ENCODE measurements at regions not wholly inside any gene's neighbourhood (a gene's known extent, or its start where the extent isn't known, plus 50 kb on each side); places are given as distances from the start of the nearest gene placed in this dataset.

GRCh38 chr2:119083416-119083815 is 75.1 kb downstream of the C1QL2 start:
- no peak overlapping the region for H3K4me3 ChIP-seq (ENCODE audit: insufficient read depth, low read depth, low read length)
- Mint-ChIP-seq H3K27ac (ENCODE audit: unreplicated experiment) (no peak overlapping the region), H3K36me3 (ENCODE audit: low read depth, unreplicated experiment) (no peaks in the 10 kb centered on the region), H3K4me1 (ENCODE audit: low read depth, unreplicated experiment) (peaks cover 9% of the 10 kb centered on the region), H3K4me3 (ENCODE audit: unreplicated experiment) (no peak overlapping the region), H3K9me3 (ENCODE audit: unreplicated experiment) (no peaks in the 10 kb centered on the region), H3K27me3 (ENCODE audit: low read depth, unreplicated experiment) (peaks cover 20% of the 10 kb centered on the region)
- TF ChIP-seq EZH2 (IDR thresholded peaks at IDR 0.05; ENCODE audit: insufficient read depth, low read length) (no peak), CTCF (IDR thresholded peaks at IDR 0.05; ENCODE audit: insufficient read depth, low read depth, low read length) (no peak)
- H3K9ac ChIP-seq (ENCODE audit: low read length), result no peak overlapping the region
- FAIRE-seq (no peak), DNase-seq (ENCODE audit: low read depth) (no peak)
- no peaks in the 10 kb centered on the region for H3K36me3 ChIP-seq (ENCODE audit: insufficient read depth, low read length)
- H3K4me2 ChIP-seq (ENCODE audit: low read length), result no peak overlapping the region
- H3K4me1 ChIP-seq (ENCODE audit: insufficient read depth, low read length), result no peaks in the 10 kb centered on the region
- H3K27me3 ChIP-seq (ENCODE audit: insufficient read depth, low read length), result no peaks in the 10 kb centered on the region
- no peak overlapping the region for H2AFZ ChIP-seq (ENCODE audit: low read depth, low read length)
- no peaks in the 10 kb centered on the region for H4K20me1 ChIP-seq (ENCODE audit: insufficient read depth, low read length)
- no peaks in the 10 kb centered on the region for H3K9me3 ChIP-seq (ENCODE audit: insufficient read depth, low read depth, low read length)
- H3K79me2 ChIP-seq (ENCODE audit: insufficient read depth, low read length), result no peaks in the 10 kb centered on the region
- H3K27ac ChIP-seq (ENCODE audit: low read depth, low read length), result no peak overlapping the region

DNA sequence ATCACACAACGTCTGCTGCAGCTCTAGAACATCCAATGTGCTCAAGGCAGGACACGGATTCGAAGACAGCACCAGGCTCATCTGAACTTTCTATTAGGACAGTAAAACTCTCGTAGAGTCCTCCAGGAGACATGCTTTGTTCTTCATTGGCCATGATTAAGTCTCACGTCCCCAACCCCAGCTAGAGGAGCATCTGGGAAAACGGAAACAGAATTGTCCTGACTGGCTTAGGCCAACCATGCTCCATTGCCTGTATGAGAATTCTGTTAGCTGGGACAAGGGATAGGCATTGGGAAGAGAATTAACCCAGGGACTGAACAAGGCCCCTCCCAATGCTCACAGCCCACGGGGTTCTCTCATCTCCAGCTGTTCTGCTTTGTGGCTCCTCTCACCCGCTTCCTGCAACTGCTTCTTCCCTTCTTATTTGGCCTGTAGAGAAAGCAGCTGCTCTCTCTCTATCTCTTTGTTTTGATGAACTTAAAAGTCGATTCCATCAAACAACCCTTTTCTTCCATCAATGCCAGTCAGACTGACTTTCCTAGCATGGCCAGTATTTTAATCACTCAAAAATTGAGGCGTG is 75.6 kb downstream of the C1QL2 start:
- Histone ChIP-seq H3K9me3 (ENCODE audit: insufficient read depth, low read depth, low read length) (no peaks in the 10 kb centered on the region), H4K20me1 (ENCODE audit: insufficient read depth, low read length) (no peaks in the 10 kb centered on the region), H3K79me2 (ENCODE audit: insufficient read depth, low read length) (no peaks in the 10 kb centered on the region), H3K4me1 (ENCODE audit: insufficient read depth, low read length) (no peaks in the 10 kb centered on the region), H3K36me3 (ENCODE audit: insufficient read depth, low read length) (no peaks in the 10 kb centered on the region), H3K9ac (ENCODE audit: low read length) (no peak overlapping the region), H3K27ac (ENCODE audit: low read depth, low read length) (no peak overlapping the region), H2AFZ (ENCODE audit: low read depth, low read length) (no peak overlapping the region), H3K4me2 (ENCODE audit: low read length) (no peak overlapping the region), H3K27me3 (ENCODE audit: insufficient read depth, low read length) (no peaks in the 10 kb centered on the region), H3K4me3 (ENCODE audit: insufficient read depth, low read depth, low read length) (no peak overlapping the region)
- H3K4me1 Mint-ChIP-seq (ENCODE audit: low read depth, unreplicated experiment), result peaks cover 9% of the 10 kb centered on the region
- H3K36me3 Mint-ChIP-seq (ENCODE audit: low read depth, unreplicated experiment), result no peaks in the 10 kb centered on the region
- H3K27ac Mint-ChIP-seq (ENCODE audit: unreplicated experiment), result no peak overlapping the region
- H3K4me3 Mint-ChIP-seq (ENCODE audit: unreplicated experiment), result no peak overlapping the region
- no peak for TF ChIP-seq CTCF (IDR thresholded peaks at IDR 0.05; ENCODE audit: insufficient read depth, low read depth, low read length)
- TF ChIP-seq EZH2 (IDR thresholded peaks at IDR 0.05; ENCODE audit: insufficient read depth, low read length), result no peak
- no peak for FAIRE-seq
- H3K9me3 Mint-ChIP-seq (ENCODE audit: unreplicated experiment), result no peaks in the 10 kb centered on the region
- H3K27me3 Mint-ChIP-seq (ENCODE audit: low read depth, unreplicated experiment), result peaks cover 15% of the 10 kb centered on the region
- no peak for DNase-seq (ENCODE audit: low read depth)

GRCh38 chr2:119078796-119079195 is 79.8 kb downstream of the C1QL2 start:
- Mint-ChIP-seq H3K27me3 (ENCODE audit: low read depth, unreplicated experiment) (peaks cover 29% of the 10 kb centered on the region), H3K4me3 (ENCODE audit: unreplicated experiment) (no peak overlapping the region), H3K27ac (ENCODE audit: unreplicated experiment) (no peak overlapping the region), H3K9me3 (ENCODE audit: unreplicated experiment) (peaks cover 3% of the 10 kb centered on the region), H3K4me1 (ENCODE audit: low read depth, unreplicated experiment) (peaks cover 5% of the 10 kb centered on the region), H3K36me3 (ENCODE audit: low read depth, unreplicated experiment) (no peaks in the 10 kb centered on the region)
- Histone ChIP-seq H3K4me2 (ENCODE audit: low read length) (no peak overlapping the region), H3K27me3 (ENCODE audit: insufficient read depth, low read length) (no peaks in the 10 kb centered on the region), H3K36me3 (ENCODE audit: insufficient read depth, low read length) (no peaks in the 10 kb centered on the region), H2AFZ (ENCODE audit: low read depth, low read length) (no peak overlapping the region), H3K9me3 (ENCODE audit: insufficient read depth, low read depth, low read length) (no peaks in the 10 kb centered on the region), H4K20me1 (ENCODE audit: insufficient read depth, low read length) (no peaks in the 10 kb centered on the region), H3K79me2 (ENCODE audit: insufficient read depth, low read length) (no peaks in the 10 kb centered on the region), H3K27ac (ENCODE audit: low read depth, low read length) (no peak overlapping the region), H3K4me1 (ENCODE audit: insufficient read depth, low read length) (no peaks in the 10 kb centered on the region), H3K4me3 (ENCODE audit: insufficient read depth, low read depth, low read length) (no peak overlapping the region), H3K9ac (ENCODE audit: low read length) (no peak overlapping the region)
- DNase-seq (ENCODE audit: low read depth), result no peak
- FAIRE-seq, result no peak
- TF ChIP-seq CTCF (IDR thresholded peaks at IDR 0.05; ENCODE audit: insufficient read depth, low read depth, low read length), result no peak
- no peak for TF ChIP-seq EZH2 (IDR thresholded peaks at IDR 0.05; ENCODE audit: insufficient read depth, low read length)

Data from astrocyte (in vitro differentiated cells and primary cell).